ENCODE measurements at regions not wholly inside any gene's neighbourhood (a gene's known extent, or its start where the extent isn't known, plus 50 kb on each side); places are given as distances from the start of the nearest gene placed in this dataset.
A peak's percentile ranks its signal among the peaks of the same experiment; 100 is the strongest.

- TF ChIP-seq ZNF329 (CRISPR knock-in tag; IDR thresholded peaks at IDR 0.05; ENCODE audit: low read depth) (no peak), MAFF (IDR thresholded peaks at IDR 0.05; ENCODE audit: low read depth, low read length) (peak; percentile 82), PHB2 (IDR thresholded peaks at IDR 0.05; ENCODE audit: partially characterized antibody) (no peak), NR0B2 (CRISPR knock-in tag; IDR thresholded peaks at IDR 0.05) (no peak), HES4 (CRISPR knock-in tag; IDR thresholded peaks at IDR 0.05; ENCODE audit: borderline replicate concordance) (no peak), ZNF235 (CRISPR knock-in tag; IDR thresholded peaks at IDR 0.05; ENCODE audit: borderline replicate concordance) (no peak), ZNF598 (CRISPR knock-in tag; IDR thresholded peaks at IDR 0.05; ENCODE audit: borderline replicate concordance) (no peak), ZNF780A (CRISPR knock-in tag; IDR thresholded peaks at IDR 0.05) (no peak), CEBPB (IDR thresholded peaks at IDR 0.05; ENCODE audit: borderline replicate concordance, low read depth, low read length) (peak; percentile 89), MED1 (CRISPR knock-in tag; IDR thresholded peaks at IDR 0.05) (no peak), SOX13 (IDR thresholded peaks at IDR 0.05) (no peak), SOX13 (CRISPR knock-in tag; conservative IDR thresholded peaks at IDR 0.05 in 1 of 2, IDR thresholded peaks at IDR 0.05 in 1 of 2) (peak in 1 of 2 experiments; percentile 64; a peak in 2 of 4 replicates), ZNF616 (CRISPR knock-in tag; IDR thresholded peaks at IDR 0.05; ENCODE audit: low read depth) (no peak), ZNF484 (CRISPR knock-in tag; IDR thresholded peaks at IDR 0.05; ENCODE audit: borderline replicate concordance, low read depth) (no peak), DR1 (CRISPR knock-in tag; IDR thresholded peaks at IDR 0.05) (no peak), AHDC1 (CRISPR knock-in tag; IDR thresholded peaks at IDR 0.05; ENCODE audit: borderline replicate concordance) (no peak), SRSF1 (optimal IDR thresholded peaks at IDR 0.05; ENCODE audit: low read depth, low read length) (no peak), FOXP4 (CRISPR knock-in tag; IDR thresholded peaks at IDR 0.05) (peak; percentile 56; the same call in 1 of the 2 replicates), ZNF292 (CRISPR knock-in tag; IDR thresholded peaks at IDR 0.05; ENCODE audit: borderline replicate concordance, low read depth) (no peak), POGZ (CRISPR knock-in tag; IDR thresholded peaks at IDR 0.05) (no peak), FOXA3 (CRISPR knock-in tag; IDR thresholded peaks at IDR 0.05) (peak; percentile 58), CEBPG (CRISPR knock-in tag; IDR thresholded peaks at IDR 0.05) (peak; percentile 61), KDM5B (CRISPR knock-in tag; IDR thresholded peaks at IDR 0.05; ENCODE audit: borderline replicate concordance) (no peak)
Measured at GRCh38 chr4:102439236-102439614, 61.9 kb upstream of the NFKB1 start (continued).

All from HepG2 (cell line).